SK-N-SH (cell line): ENCODE measurements at regions not wholly inside any gene's neighbourhood (a gene's known extent, or its start where the extent isn't known, plus 50 kb on each side); places are given as distances from the start of the nearest gene placed in this dataset.

Experiments
- CTCF ChIA-PET: fragments of 300-600, 350-600 bp; formaldehyde crosslinking; extraction: SDS; loops from one replicate; lab custom pipeline; 2021; lab: Yijun Ruan, JAX
- POLR2A ChIA-PET: fragments of 350-600 bp; sonication (Branson Sonifier 250); formaldehyde crosslinking; extraction: SDS; loops from one replicate; lab custom pipeline; 2020; ENCODE audit warnings: antibody characterized with exemption, inconsistent platforms; lab: Yijun Ruan, JAX
- DNase-seq: peaks from one replicate; pipeline ENCODE4 v3.0.0; 2012
- H2AFZ ChIP-seq: fragments of 200-600 bp; sonication (generic); 2 replicates; pipeline ENCODE4 v1.8.1; 2016; ENCODE audit warnings: antibody characterized with exemption, mild to moderate bottlenecking, low read depth
- H3F3A ChIP-seq: fragments of 200-600 bp; sonication (generic); replicated peaks from 2 replicates; pipeline ENCODE3; 2016; ENCODE audit warnings: antibody characterized with exemption, mild to moderate bottlenecking; ENCODE audit not compliant: insufficient read depth
- H3K27ac ChIP-seq, 2 experiments: fragments of 200-500 bp in 1 of 2; fragments of 200-600 bp in 1 of 2; sonication (Bioruptor generic) in 1 of 2; sonication (generic), shearing (Covaris generic) in 1 of 2; 2 replicates each; pipeline versions ENCODE4 v1.5.1 to v1.6.1; 2014 to 2016; ENCODE audit warnings: low read depth in 2 of 2, inconsistent platforms in 1 of 2, low read length in 1 of 2, mild to moderate bottlenecking in 1 of 2, mixed read lengths in 1 of 2
- H3K27me3 ChIP-seq: fragments of 200-600 bp; sonication (generic), shearing (Covaris generic); 2 replicates; pipeline ENCODE4 v1.6.1; 2016; ENCODE audit warnings: mixed run types; ENCODE audit not compliant: insufficient read depth
- H3K36me3 ChIP-seq, 2 experiments: fragments of 200-500 bp in 1 of 2; fragments of 200-600 bp in 1 of 2; sonication (Bioruptor generic) in 1 of 2; sonication (generic) in 1 of 2; replicated peaks in 1 of 2; 2 replicates each; pipeline versions ENCODE3 to v1.5.1; 2014 to 2016; ENCODE audit warnings: low read length in 1 of 2, mild to moderate bottlenecking in 1 of 2; ENCODE audit not compliant: insufficient read depth in 2 of 2, control insufficient read depth in 1 of 2
- H3K4me1 ChIP-seq, 2 experiments: fragments of 200-500 bp in 1 of 2; fragments of 200-600 bp in 1 of 2; sonication (Bioruptor generic) in 1 of 2; sonication (generic), shearing (Covaris generic) in 1 of 2; 2 replicates each; pipeline versions ENCODE4 v1.5.1 to v1.6.1; 2014 to 2016; ENCODE audit warnings: low read depth in 1 of 2, low read length in 1 of 2, mixed run types in 1 of 2; ENCODE audit not compliant: insufficient read depth in 2 of 2, control insufficient read depth in 1 of 2
- H3K4me2 ChIP-seq: fragments of 200-600 bp; sonication (generic), shearing (Covaris generic); 2 replicates; pipeline ENCODE4 v1.6.1; 2017; ENCODE audit warnings: mixed run types
- H3K4me3 ChIP-seq, 2 experiments: fragments of 200-500 bp in 1 of 2; fragments of 200-600 bp in 1 of 2; sonication (Bioruptor generic) in 1 of 2; sonication (generic), shearing (Covaris generic) in 1 of 2; 2 replicates each; pipeline versions ENCODE4 v1.5.1 to v1.8.1; 2014 to 2016; ENCODE audit warnings: low read depth in 2 of 2, inconsistent platforms in 1 of 2, low read length in 1 of 2, mild to moderate bottlenecking in 1 of 2, mixed read lengths in 1 of 2, moderate library complexity in 1 of 2
- H3K79me2 ChIP-seq: fragments of 200-600 bp; sonication (generic); 2 replicates; pipeline ENCODE4 v1.8.1; 2017; ENCODE audit warnings: mild to moderate bottlenecking; ENCODE audit not compliant: insufficient read depth
- H3K9ac ChIP-seq: fragments of 200-600 bp; sonication (generic); 2 replicates; pipeline ENCODE4 v1.6.1; 2017; ENCODE audit warnings: mixed run types
- H3K9me2 ChIP-seq: fragments of 200-600 bp; sonication (generic); 2 replicates; pipeline ENCODE4 v1.6.1; 2017; ENCODE audit warnings: mixed run types
- H3K9me3 ChIP-seq: fragments of 200-600 bp; sonication (generic); 2 replicates; pipeline ENCODE4 v1.6.1; 2017; ENCODE audit warnings: mixed run types, mild to moderate bottlenecking, moderate library complexity
- H4K20me1 ChIP-seq: fragments of 200-600 bp; sonication (generic); 2 replicates; pipeline ENCODE4 v1.6.1; 2017; ENCODE audit warnings: mild to moderate bottlenecking, mixed run types; ENCODE audit not compliant: insufficient read depth
- CHD2 ChIP-seq: fragments of 150-350 bp; IDR thresholded peaks from 2 replicates; pipeline ENCODE4 v1.6.1; 2018; ENCODE audit warnings: low read length; ENCODE audit not compliant: partially characterized antibody
- FOSL2 ChIP-seq: IDR thresholded peaks from 2 replicates; pipeline ENCODE4 v1.4.0; 2012; ENCODE audit warnings: low read depth, mild to moderate bottlenecking, moderate library complexity, borderline replicate concordance
- FOXJ3 ChIP-seq: sonication (generic); formaldehyde crosslinking; IDR thresholded peaks from 2 replicates; pipeline ENCODE4 v1.5.1; 2020; ENCODE audit warnings: mild to moderate bottlenecking, missing genetic modification reagents
- MEF2A ChIP-seq: IDR thresholded peaks from 2 replicates; pipeline ENCODE4 v1.4.0; 2012; ENCODE audit warnings: low read depth, borderline replicate concordance
- NRF1 ChIP-seq: IDR thresholded peaks from 2 replicates; pipeline ENCODE4 v1.6.1; 2012; ENCODE audit warnings: low read depth, mild to moderate bottlenecking, low read length
- PBX3 ChIP-seq: IDR thresholded peaks from 2 replicates; pipeline ENCODE4; 2012
- POLR2AphosphoS5 ChIP-seq: IDR thresholded peaks from 2 replicates; pipeline ENCODE4 v1.6.1; 2012; ENCODE audit warnings: low read depth, low read length
- REST ChIP-seq: IDR thresholded peaks from 2 replicates; pipeline ENCODE4 v1.6.1; 2012; ENCODE audit warnings: mild to moderate bottlenecking, low read depth, low read length, moderate library complexity
- RXRA ChIP-seq: IDR thresholded peaks from 2 replicates; pipeline ENCODE4 v1.4.0; 2012; ENCODE audit warnings: low read depth, mild to moderate bottlenecking, borderline replicate concordance
- SMC3 ChIP-seq: IDR thresholded peaks from 2 replicates; pipeline ENCODE4 v1.6.1; 2012; ENCODE audit warnings: low read depth, low read length, improper control_type of control experiment
- TEAD4 ChIP-seq: IDR thresholded peaks from 2 replicates; pipeline ENCODE4 v1.4.0; 2012; ENCODE audit warnings: mild to moderate bottlenecking, borderline replicate concordance; ENCODE audit not compliant: insufficient read depth
- USF1 ChIP-seq: IDR thresholded peaks from 2 replicates; pipeline ENCODE4 v1.4.0; 2012; ENCODE audit warnings: low read depth, borderline replicate concordance
- ZBTB33 ChIP-seq: IDR thresholded peaks from 2 replicates; pipeline ENCODE4 v1.4.0; 2012; ENCODE audit warnings: low read depth, borderline replicate concordance
- WGBS: methylation state at CpG from one replicate; pipeline ENCODE4 v1.1.6; 2017; ENCODE audit warnings: low lambda C conversion rate; 5-methylcytosine and 5-hydroxymethylcytosine counted together

GRCh38 chr5:109483395-109483971 is 73.7 kb upstream of the PJA2 start (continued):
- TF ChIP-seq USF1 (no peak), FOXJ3 (no peak), NRF1 (no peak), PBX3 (no peak), POLR2AphosphoS5 (no peak), ZBTB33 (no peak), CHD2 (no peak)

GRCh38 chr5:109482748-109483147 is 73.0 kb upstream of the PJA2 start:
- no peak overlapping the region for H2AFZ ChIP-seq
- ChIA-PET CTCF (interaction anchor here (1.4 to 2.6 kb wide), 2 partner anchors 10 to 14 kb away, joined by 4 to 7 read pairs; no protein-coding TSS in a partner anchor), POLR2A (no interaction called here)
- DNase-seq, result no peak
- no peaks in the 10 kb centered on the region for H4K20me1 ChIP-seq
- H3K9me2 ChIP-seq, result no peaks in the 10 kb centered on the region
- no peaks in the 10 kb centered on the region for H3K27me3 ChIP-seq
- H3K4me3 ChIP-seq, result no peak overlapping the region
- H3K4me1 ChIP-seq, result peaks cover 0 to 2% of the 10 kb centered on the region in 2 experiments; a peak in 2 of 4 replicates
- H3K9ac ChIP-seq, result no peak overlapping the region
- 82% methylated on average over 5 of the region's 5 CpGs for WGBS
- H3K36me3 ChIP-seq, result peaks cover 0 to 3% of the 10 kb centered on the region in 2 experiments
- peaks cover 12% of the 10 kb centered on the region; the same call in 1 of the 2 replicates for H3K9me3 ChIP-seq
- no peak overlapping the region for H3K27ac ChIP-seq
- no peaks in the 10 kb centered on the region for H3K79me2 ChIP-seq
- H3K4me2 ChIP-seq, result no peak overlapping the region
- H3F3A ChIP-seq, result no peaks in the 10 kb centered on the region
- TF ChIP-seq SMC3 (no peak), RXRA (no peak), REST (no peak), TEAD4 (no peak), FOSL2 (no peak), USF1 (no peak), MEF2A (no peak)
